GM23248 (cell line): ENCODE measurements at regions not wholly inside any gene's neighbourhood (a gene's known extent, or its start where the extent isn't known, plus 50 kb on each side); places are given as distances from the start of the nearest gene placed in this dataset.

ENCODE experiments used
- DNase-seq: peaks from one replicate; pipeline ENCODE4 v3.0.0-alpha.2; 2015
- H2AFZ ChIP-seq: fragments of 200-600 bp; sonication (generic); 2 replicates; pipeline ENCODE4 v1.6.1; 2016; ENCODE audit warnings: antibody characterized with exemption
- H3F3A ChIP-seq: fragments of 200-600 bp; sonication (generic); 2 replicates; pipeline ENCODE4 v1.6.1; 2016; ENCODE audit warnings: mild to moderate bottlenecking, antibody characterized with exemption, mixed run types; ENCODE audit not compliant: insufficient read depth
- H3K27ac ChIP-seq: fragments of 200-600 bp; sonication (generic); 2 replicates; pipeline ENCODE4 v1.5.1; 2016; ENCODE audit warnings: mild to moderate bottlenecking
- H3K27me3 ChIP-seq: fragments of 200-600 bp; sonication (generic); replicated peaks from 2 replicates; pipeline ENCODE4 v1.6.1; 2016; ENCODE audit warnings: mild to moderate bottlenecking; ENCODE audit not compliant: insufficient read depth
- H3K36me3 ChIP-seq: fragments of 200-600 bp; sonication (generic); 2 replicates; pipeline ENCODE4 v1.6.1; 2016; ENCODE audit warnings: low read depth, mild to moderate bottlenecking
- H3K4me1 ChIP-seq: fragments of 200-600 bp; sonication (generic); 2 replicates; pipeline ENCODE4 v1.6.1; 2016; ENCODE audit warnings: mild to moderate bottlenecking; ENCODE audit not compliant: insufficient read depth
- H3K4me2 ChIP-seq: fragments of 200-600 bp; sonication (generic); one replicate; pipeline ENCODE4 v1.6.1; 2016; ENCODE audit warnings: mild to moderate bottlenecking; ENCODE audit not compliant: unreplicated experiment
- H3K4me3 ChIP-seq: fragments of 200-600 bp; sonication (generic); 2 replicates; pipeline ENCODE4 v1.5.1; 2016; ENCODE audit warnings: mild to moderate bottlenecking
- H3K79me2 ChIP-seq: fragments of 200-600 bp; sonication (generic); 2 replicates; pipeline ENCODE4 v1.6.1; 2016; ENCODE audit warnings: mild to moderate bottlenecking; ENCODE audit not compliant: insufficient read depth
- H3K9ac ChIP-seq: fragments of 200-600 bp; sonication (generic); 2 replicates; pipeline ENCODE4 v1.6.1; 2016; ENCODE audit warnings: mild to moderate bottlenecking
- H3K9me2 ChIP-seq: fragments of 200-600 bp; sonication (generic); 2 replicates; pipeline ENCODE4 v1.6.1; 2016; ENCODE audit warnings: mixed run types, mild to moderate bottlenecking, moderate library complexity; ENCODE audit not compliant: insufficient read depth
- H3K9me3 ChIP-seq: fragments of 200-600 bp; sonication (generic); one replicate; pipeline ENCODE4 v1.6.1; 2017; ENCODE audit warnings: low read depth
- H4K20me1 ChIP-seq: fragments of 200-600 bp; sonication (generic); 2 replicates; pipeline ENCODE4 v1.6.0; 2016; ENCODE audit not compliant: insufficient read depth
- EZH2 ChIP-seq: fragments of 200-600 bp; sonication (generic); IDR thresholded peaks from 2 replicates; pipeline ENCODE4 v1.6.1; 2018; ENCODE audit warnings: antibody characterized with exemption, mild to moderate bottlenecking; ENCODE audit not compliant: insufficient read depth, poor library complexity, severe bottlenecking
- EZH2phosphoT487 ChIP-seq: fragments of 200-600 bp; sonication (generic); IDR thresholded peaks from 2 replicates; pipeline ENCODE4 v1.6.1; 2018; ENCODE audit warnings: antibody characterized with exemption, moderate library complexity, mild to moderate bottlenecking, low read depth; ENCODE audit not compliant: insufficient read depth
- WGBS, 2 experiments: methylation state at CpG; one replicate each; pipeline ENCODE4 v1.1.6; 2015 to 2017; ENCODE audit warnings: low lambda C conversion rate in 2 of 2, low coverage in 1 of 2; ENCODE audit errors: missing lambda C conversion rate in 2 of 2; 5-methylcytosine and 5-hydroxymethylcytosine counted together
- in situ Hi-C: fragments of 300-500 bp; cut with MboI; formaldehyde crosslinking; loops from 2 replicates; pipeline ENCODE4 v1.15.0; 2020

- Histone ChIP-seq H3K4me2 (no peak overlapping the region), H3K9ac (no peak overlapping the region), H3K27me3 (no peaks in the 10 kb centered on the region), H3K79me2 (no peaks in the 10 kb centered on the region), H3K9me2 (no peaks in the 10 kb centered on the region), H3K36me3 (no peaks in the 10 kb centered on the region), H3K4me1 (peaks cover 17% of the 10 kb centered on the region), H3K27ac (no peak overlapping the region), H2AFZ (no peak overlapping the region), H3K9me3 (no peaks in the 10 kb centered on the region), H4K20me1 (no peaks in the 10 kb centered on the region), H3K4me3 (no peak overlapping the region), H3F3A (peaks cover 17% of the 10 kb centered on the region)
- 50 to 61% methylated on average over 1 of the region's 1 CpG for WGBS, 2 experiments
- in situ Hi-C loops, result no loop called here
- DNase-seq, result no peak
- TF ChIP-seq EZH2phosphoT487 (no peak), EZH2 (no peak)
These were observed 433.7 kb downstream of the ARHGEF28 start for GRCh38 chr5:74059706-74060105.

GRCh38 chr5:74056789-74057164 is 430.8 kb downstream of the ARHGEF28 start:
- H3K4me2 ChIP-seq, result no peak overlapping the region
- H2AFZ ChIP-seq, result 0 out of 2 replicates have a peak overlapping the region, but pooled peaks have one; percentile 1
- TF ChIP-seq EZH2 (no peak), EZH2phosphoT487 (no peak)
- H3K36me3 ChIP-seq, result no peaks in the 10 kb centered on the region
- in situ Hi-C loops, result no loop called here
- H3K4me3 ChIP-seq, result no peak overlapping the region
- no peaks in the 10 kb centered on the region for H3K9me2 ChIP-seq
- H4K20me1 ChIP-seq, result no peaks in the 10 kb centered on the region
- DNase-seq, result peak; percentile 53
- H3K27me3 ChIP-seq, result 0 out of 2 replicates have a peak, but pooled peaks cover 2% of the 10 kb centered on the region
- no peak overlapping the region for H3K9ac ChIP-seq
- no peaks in the 10 kb centered on the region for H3K79me2 ChIP-seq
- H3K9me3 ChIP-seq, result no peaks in the 10 kb centered on the region
- no peaks in the 10 kb centered on the region for H3F3A ChIP-seq
- no peak overlapping the region for H3K27ac ChIP-seq
- H3K4me1 ChIP-seq, result no peaks in the 10 kb centered on the region

GRCh38 chr5:74056107-74056788 is 430.3 kb downstream of the ARHGEF28 start:
- 0 out of 2 replicates have a peak overlapping the region, but pooled peaks have one; percentile 1 for H2AFZ ChIP-seq
- H3F3A ChIP-seq, result no peaks in the 10 kb centered on the region
- no peak for TF ChIP-seq EZH2
- no peak for TF ChIP-seq EZH2phosphoT487
- DNase-seq, result no peak
- H3K4me3 ChIP-seq, result no peak overlapping the region
- H3K4me1 ChIP-seq, result no peaks in the 10 kb centered on the region
- H3K4me2 ChIP-seq, result no peak overlapping the region
- H3K27me3 ChIP-seq, result 0 out of 2 replicates have a peak, but pooled peaks cover 6% of the 10 kb centered on the region
- H3K36me3 ChIP-seq, result no peaks in the 10 kb centered on the region
- no peak overlapping the region for H3K27ac ChIP-seq
- H3K9me2 ChIP-seq, result no peaks in the 10 kb centered on the region
- H3K9me3 ChIP-seq, result no peaks in the 10 kb centered on the region
- in situ Hi-C loops, result no loop called here
- H4K20me1 ChIP-seq, result no peaks in the 10 kb centered on the region
- 64 to 67% methylated on average over 7 of the region's 7 CpGs for WGBS, 2 experiments
- H3K9ac ChIP-seq, result no peak overlapping the region
- no peaks in the 10 kb centered on the region for H3K79me2 ChIP-seq

GRCh38 chr5:74055486-74056106 is 429.6 kb downstream of the ARHGEF28 start:
- Histone ChIP-seq H3K4me2 (no peak overlapping the region), H3K4me1 (no peaks in the 10 kb centered on the region), H4K20me1 (no peaks in the 10 kb centered on the region), H3K4me3 (no peak overlapping the region), H3F3A (no peaks in the 10 kb centered on the region), H3K9ac (no peak overlapping the region), H3K9me2 (no peaks in the 10 kb centered on the region), H3K79me2 (no peaks in the 10 kb centered on the region), H3K9me3 (no peaks in the 10 kb centered on the region), H3K27ac (no peak overlapping the region), H3K36me3 (no peaks in the 10 kb centered on the region), H3K27me3 (0 out of 2 replicates have a peak, but pooled peaks cover 6% of the 10 kb centered on the region), H2AFZ (no peak overlapping the region)
- DNase-seq, result no peak
- WGBS, 2 experiments, result 91 to 92% methylated on average over 7 of the region's 7 CpGs
- TF ChIP-seq EZH2phosphoT487, result no peak
- in situ Hi-C loops, result no loop called here
